ENCODE measurements at regions not wholly inside any gene's neighbourhood (a gene's known extent, or its start where the extent isn't known, plus 50 kb on each side); places are given as distances from the start of the nearest gene placed in this dataset.

GRCh38 chr13:104024416-104025170 lies 958.4 kb upstream of the SLC10A2 start:
- TF ChIP-seq CTCF (conservative IDR thresholded peaks at IDR 0.05; ENCODE audit: low read length) (no peak), EZH2phosphoT487 (IDR thresholded peaks at IDR 0.05; ENCODE audit: borderline replicate concordance, low read depth, low read length) (no peak)

Data from OCI-LY7 (cell line).